ENCODE measurements at regions not wholly inside any gene's neighbourhood (a gene's known extent, or its start where the extent isn't known, plus 50 kb on each side); places are given as distances from the start of the nearest gene placed in this dataset.

GRCh38 chr17:13761038-13761603 lies 159.4 kb upstream of the HS3ST3A1 start:
- DNase-seq (ENCODE audit: low read depth): no peak

GRCh38 chr17:13765701-13766100 lies 164.0 kb upstream of the HS3ST3A1 start:
- no peaks in the 10 kb centered on the region for H3K36me3 ChIP-seq (ENCODE audit: control insufficient read depth, insufficient read depth, low read length)
- TF ChIP-seq CTCF (IDR thresholded peaks at IDR 0.05; ENCODE audit: insufficient read depth, low read depth, low read length): no peak
- CTCF ChIA-PET: no interaction called here
- H3K4me3 ChIP-seq (ENCODE audit: low read depth, low read length): no peak overlapping the region
- no peaks in the 10 kb centered on the region for H3K27me3 ChIP-seq (ENCODE audit: control insufficient read depth, insufficient read depth, low read length)
- no peak for DNase-seq (ENCODE audit: low read depth)
- POLR2A ChIA-PET: interaction anchor here (0.8 kb wide), 1 partner anchor 29 kb away, joined by 4 read pairs; no protein-coding TSS in a partner anchor

More at GRCh38 chr17:13761038-13761603, 159.4 kb upstream of the HS3ST3A1 start:
- Histone ChIP-seq H3K4me3 (ENCODE audit: low read depth, low read length) (no peak overlapping the region), H3K27me3 (ENCODE audit: control insufficient read depth, insufficient read depth, low read length) (no peaks in the 10 kb centered on the region), H3K36me3 (ENCODE audit: control insufficient read depth, insufficient read depth, low read length) (no peaks in the 10 kb centered on the region)
- ChIA-PET POLR2A (no interaction called here), CTCF (no interaction called here)
- no peak for TF ChIP-seq CTCF (IDR thresholded peaks at IDR 0.05; ENCODE audit: insufficient read depth, low read depth, low read length)

- CTCF ChIA-PET: no interaction called here
- no peak for TF ChIP-seq CTCF (IDR thresholded peaks at IDR 0.05; ENCODE audit: insufficient read depth, low read depth, low read length)
- H3K36me3 ChIP-seq (ENCODE audit: control insufficient read depth, insufficient read depth, low read length): no peaks in the 10 kb centered on the region
- H3K4me3 ChIP-seq (ENCODE audit: low read depth, low read length): no peak overlapping the region
- POLR2A ChIA-PET: no interaction called here
- no peaks in the 10 kb centered on the region for H3K27me3 ChIP-seq (ENCODE audit: control insufficient read depth, insufficient read depth, low read length)
- no peak for DNase-seq (ENCODE audit: low read depth)
Observed at GRCh38 chr17:13770702-13771101, 169.0 kb upstream of the HS3ST3A1 start.

- POLR2A ChIA-PET: no interaction called here
- H3K36me3 ChIP-seq (ENCODE audit: control insufficient read depth, insufficient read depth, low read length): no peaks in the 10 kb centered on the region
- no peak for TF ChIP-seq CTCF (IDR thresholded peaks at IDR 0.05; ENCODE audit: insufficient read depth, low read depth, low read length)
- no peak for DNase-seq (ENCODE audit: low read depth)
- no peaks in the 10 kb centered on the region for H3K27me3 ChIP-seq (ENCODE audit: control insufficient read depth, insufficient read depth, low read length)
- no peak overlapping the region for H3K4me3 ChIP-seq (ENCODE audit: low read depth, low read length)
- CTCF ChIA-PET: no interaction called here
Observed at GRCh38 chr17:13775450-13775849, 173.7 kb upstream of the HS3ST3A1 start.

- H3K36me3 ChIP-seq (ENCODE audit: control insufficient read depth, insufficient read depth, low read length): no peaks in the 10 kb centered on the region
- no peak for DNase-seq (ENCODE audit: low read depth)
- H3K4me3 ChIP-seq (ENCODE audit: low read depth, low read length): no peak overlapping the region
- ChIA-PET POLR2A (no interaction called here), CTCF (interaction anchor here (1.0 kb wide), 1 partner anchor 16 kb away, joined by 4 read pairs; no protein-coding TSS in a partner anchor)
- no peak for TF ChIP-seq CTCF (IDR thresholded peaks at IDR 0.05; ENCODE audit: insufficient read depth, low read depth, low read length)
- H3K27me3 ChIP-seq (ENCODE audit: control insufficient read depth, insufficient read depth, low read length): no peaks in the 10 kb centered on the region
Observed at GRCh38 chr17:13776027-13776551, 174.4 kb upstream of the HS3ST3A1 start.

All from BJ (cell line).